ENCODE measurements at regions not wholly inside any gene's neighbourhood (a gene's known extent, or its start where the extent isn't known, plus 50 kb on each side); places are given as distances from the start of the nearest gene placed in this dataset.

DNA sequence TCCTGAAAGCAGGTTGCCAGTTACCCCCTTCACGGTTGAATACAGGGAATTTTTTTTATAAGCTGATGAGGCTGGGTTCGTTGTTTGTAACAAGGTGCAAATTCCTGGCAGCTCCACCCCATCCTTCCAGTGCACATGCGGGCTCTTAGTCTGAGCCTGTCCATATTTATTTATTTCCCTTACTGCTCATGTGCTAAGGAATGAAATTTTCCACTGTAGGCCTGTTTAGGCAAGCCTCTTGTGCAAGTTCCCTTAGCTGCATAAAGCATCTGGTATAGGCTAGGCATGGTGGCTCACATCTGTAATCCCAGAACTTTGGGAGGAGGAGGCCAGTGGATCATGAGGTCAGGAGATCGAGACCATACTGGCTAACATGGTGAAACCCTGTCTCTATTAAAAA lies 560.9 kb upstream of the PCDH9 start:
- no peak overlapping the region for H3K27ac ChIP-seq
- H3K4me1 ChIP-seq (ENCODE audit: low read depth, poor library complexity, severe bottlenecking), result no peaks in the 10 kb centered on the region
- no peak overlapping the region for H3K4me2 ChIP-seq
- no peaks in the 10 kb centered on the region for H3K36me3 ChIP-seq (ENCODE audit: insufficient read depth)
- no peaks in the 10 kb centered on the region for H3K79me2 ChIP-seq (ENCODE audit: insufficient read depth, low read depth)
- no peaks in the 10 kb centered on the region for H3K27me3 ChIP-seq (ENCODE audit: insufficient read depth, low read depth)
- no peak overlapping the region for H3K4me3 ChIP-seq (IDR thresholded peaks at IDR 0.05; ENCODE audit: insufficient read depth, low read depth, low read length)
- no peak for TF ChIP-seq CTCF (conservative IDR thresholded peaks at IDR 0.05; ENCODE audit: low read depth, low read length)
- no peaks in the 10 kb centered on the region for H4K20me1 ChIP-seq (ENCODE audit: insufficient read depth)
- no peak overlapping the region for H3K9ac ChIP-seq
- no peak overlapping the region for H2AFZ ChIP-seq (ENCODE audit: low read depth)

DNA sequence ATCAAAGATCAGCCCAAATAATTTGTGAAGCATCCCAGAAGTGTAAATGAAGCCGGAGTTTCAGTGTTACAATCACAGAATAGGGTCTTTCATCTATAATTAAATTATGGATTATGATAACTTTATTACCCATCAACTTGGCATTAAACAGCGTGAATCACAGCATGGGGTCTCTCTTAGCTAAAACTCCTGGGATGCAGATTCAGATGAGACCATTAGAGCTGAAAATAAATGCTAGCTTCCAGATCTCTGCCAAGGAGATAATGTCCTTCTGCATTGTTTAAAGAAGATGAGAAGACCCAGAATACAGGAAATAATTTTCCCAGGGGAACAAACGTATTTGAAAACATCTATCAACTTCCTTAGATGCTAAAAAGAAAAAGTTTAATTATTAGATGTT lies 546.0 kb upstream of the PCDH9 start:
- Histone ChIP-seq H3K4me1 (ENCODE audit: low read depth, poor library complexity, severe bottlenecking) (no peaks in the 10 kb centered on the region), H3K36me3 (ENCODE audit: insufficient read depth) (no peaks in the 10 kb centered on the region), H3K9ac (no peak overlapping the region), H3K4me3 (IDR thresholded peaks at IDR 0.05; ENCODE audit: insufficient read depth, low read depth, low read length) (no peak overlapping the region), H3K27me3 (ENCODE audit: insufficient read depth, low read depth) (no peaks in the 10 kb centered on the region), H2AFZ (ENCODE audit: low read depth) (no peak overlapping the region), H3K27ac (no peak overlapping the region), H3K4me2 (no peak overlapping the region), H4K20me1 (ENCODE audit: insufficient read depth) (no peaks in the 10 kb centered on the region), H3K79me2 (ENCODE audit: insufficient read depth, low read depth) (no peaks in the 10 kb centered on the region)
- TF ChIP-seq CTCF (conservative IDR thresholded peaks at IDR 0.05; ENCODE audit: low read depth, low read length), result no peak

DNA sequence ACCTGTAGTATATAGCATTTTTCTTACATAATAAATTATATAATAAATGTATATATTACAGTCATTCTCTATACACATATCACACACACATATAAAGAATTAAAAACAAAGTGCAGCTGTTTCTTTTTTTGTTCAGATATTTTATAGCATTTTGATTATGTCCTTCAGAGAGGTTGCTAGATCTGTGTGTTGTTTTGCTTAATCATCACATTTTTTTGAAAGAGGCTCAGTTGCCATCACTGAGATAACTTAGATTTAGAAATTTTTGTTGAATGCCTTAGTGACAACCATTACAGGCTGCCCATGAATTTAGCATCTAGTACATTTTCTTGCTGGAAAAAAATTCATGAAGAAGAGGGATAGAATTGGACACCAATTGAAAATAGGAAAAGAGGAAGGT lies 545.2 kb upstream of the PCDH9 start:
- H4K20me1 ChIP-seq (ENCODE audit: insufficient read depth), result no peaks in the 10 kb centered on the region
- no peaks in the 10 kb centered on the region for H3K4me1 ChIP-seq (ENCODE audit: low read depth, poor library complexity, severe bottlenecking)
- H3K4me2 ChIP-seq, result no peak overlapping the region
- H2AFZ ChIP-seq (ENCODE audit: low read depth), result no peak overlapping the region
- no peaks in the 10 kb centered on the region for H3K27me3 ChIP-seq (ENCODE audit: insufficient read depth, low read depth)
- H3K9ac ChIP-seq, result no peak overlapping the region
- no peaks in the 10 kb centered on the region for H3K79me2 ChIP-seq (ENCODE audit: insufficient read depth, low read depth)
- H3K27ac ChIP-seq, result no peak overlapping the region
- no peak for TF ChIP-seq CTCF (conservative IDR thresholded peaks at IDR 0.05; ENCODE audit: low read depth, low read length)
- no peak overlapping the region for H3K4me3 ChIP-seq (IDR thresholded peaks at IDR 0.05; ENCODE audit: insufficient read depth, low read depth, low read length)
- no peaks in the 10 kb centered on the region for H3K36me3 ChIP-seq (ENCODE audit: insufficient read depth)

DNA sequence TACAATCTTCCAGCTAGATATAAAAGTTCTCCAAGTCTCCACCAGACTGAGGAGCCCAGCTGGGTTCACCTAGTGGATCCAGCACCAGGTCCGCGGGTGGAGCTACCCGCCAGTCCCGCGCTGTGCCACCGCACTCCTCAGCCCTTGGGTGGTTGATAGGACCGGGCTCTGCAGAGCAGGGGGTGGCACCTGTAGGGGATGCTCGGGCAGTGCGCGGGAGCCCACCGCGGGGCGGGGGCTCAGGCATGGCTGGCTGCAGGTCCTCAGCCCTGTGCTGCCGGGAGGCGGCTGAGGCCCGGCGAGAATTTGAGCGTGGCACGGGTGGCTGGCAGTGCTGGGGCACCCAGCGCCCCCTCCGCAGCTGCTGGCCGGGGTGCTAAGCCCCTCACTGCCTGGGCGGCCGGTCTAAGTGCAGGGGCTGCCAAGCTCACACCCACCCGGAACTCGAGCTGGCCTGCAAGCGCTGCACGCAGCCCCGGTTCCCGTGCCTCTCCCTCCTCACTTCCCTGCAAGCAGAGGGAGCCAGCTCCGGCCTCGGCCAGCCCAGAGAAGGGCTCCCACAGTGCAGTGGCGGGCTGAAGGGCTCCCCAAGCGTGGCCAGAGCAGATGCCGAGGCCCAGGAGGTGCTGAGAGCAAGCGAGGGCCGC lies 542.8 kb upstream of the PCDH9 start:
- H3K27me3 ChIP-seq (ENCODE audit: insufficient read depth, low read depth), result no peaks in the 10 kb centered on the region
- no peak overlapping the region for H3K9ac ChIP-seq
- H3K79me2 ChIP-seq (ENCODE audit: insufficient read depth, low read depth), result no peaks in the 10 kb centered on the region
- TF ChIP-seq CTCF (conservative IDR thresholded peaks at IDR 0.05; ENCODE audit: low read depth, low read length), result no peak
- no peaks in the 10 kb centered on the region for H3K4me1 ChIP-seq (ENCODE audit: low read depth, poor library complexity, severe bottlenecking)
- no peak overlapping the region for H2AFZ ChIP-seq (ENCODE audit: low read depth)
- H4K20me1 ChIP-seq (ENCODE audit: insufficient read depth), result no peaks in the 10 kb centered on the region
- no peak overlapping the region for H3K4me2 ChIP-seq
- H3K27ac ChIP-seq, result no peak overlapping the region
- no peaks in the 10 kb centered on the region for H3K36me3 ChIP-seq (ENCODE audit: insufficient read depth)
- H3K4me3 ChIP-seq (IDR thresholded peaks at IDR 0.05; ENCODE audit: insufficient read depth, low read depth, low read length), result no peak overlapping the region
